ENCODE measurements at regions not wholly inside any gene's neighbourhood (a gene's known extent, or its start where the extent isn't known, plus 50 kb on each side); places are given as distances from the start of the nearest gene placed in this dataset.
"Not testable (repeated sequence)": the region's sequence is repeated elsewhere in the genome, so short reads cannot be mapped to it uniquely, and the experiment has no call there.

DNA sequence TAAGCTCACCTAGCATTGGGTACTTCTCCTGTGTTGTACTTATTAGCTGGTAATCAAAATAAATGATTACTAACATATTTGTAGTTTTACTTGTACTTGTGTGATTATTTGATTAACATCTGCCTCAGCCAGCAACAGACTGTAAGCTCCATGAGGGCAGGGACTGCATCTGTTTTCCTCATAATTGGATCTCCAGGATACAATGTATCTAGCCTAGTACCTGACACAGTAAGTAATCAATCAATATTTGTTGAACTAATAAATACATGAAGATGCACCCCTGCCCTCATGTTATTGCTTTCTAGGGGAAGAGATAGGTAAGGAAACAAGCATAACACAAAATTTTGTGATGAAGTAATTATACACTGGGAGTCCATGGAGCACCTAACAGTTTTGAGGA, 101.5 kb downstream of the TENT5C start:
- DNase-seq (ENCODE audit: low spot score) = no peak

- no peak for DNase-seq (ENCODE audit: low spot score)
These were observed 102.7 kb downstream of the TENT5C start for GRCh38 chr1:117708323-117709248.

DNA sequence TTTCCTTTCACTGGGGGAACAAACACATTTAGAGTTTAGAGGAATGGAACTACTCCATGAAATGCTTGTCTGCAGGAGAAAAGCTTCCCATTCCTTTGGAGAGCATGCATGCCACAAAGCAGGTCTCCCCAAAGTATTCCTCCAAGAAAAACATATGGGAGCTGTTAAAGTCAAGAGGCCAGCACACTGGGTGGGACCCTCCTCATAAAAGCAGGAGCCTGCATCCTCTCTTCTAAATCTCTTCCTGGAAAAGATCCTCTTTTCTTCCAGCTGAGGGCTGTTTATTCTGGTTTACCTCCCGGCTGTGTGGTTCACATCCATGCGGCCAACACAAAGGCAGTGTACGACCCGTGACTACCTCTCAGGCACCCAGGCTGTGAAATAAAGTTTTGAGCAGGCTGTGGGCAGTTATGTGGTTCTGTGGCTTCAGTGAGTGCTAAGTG, 103.4 kb downstream of the TENT5C start:
- no peak for DNase-seq (ENCODE audit: low spot score)

GRCh38 chr1:117710710-117711109, 104.9 kb downstream of the TENT5C start:
- no peak for DNase-seq (ENCODE audit: low spot score)

DNA sequence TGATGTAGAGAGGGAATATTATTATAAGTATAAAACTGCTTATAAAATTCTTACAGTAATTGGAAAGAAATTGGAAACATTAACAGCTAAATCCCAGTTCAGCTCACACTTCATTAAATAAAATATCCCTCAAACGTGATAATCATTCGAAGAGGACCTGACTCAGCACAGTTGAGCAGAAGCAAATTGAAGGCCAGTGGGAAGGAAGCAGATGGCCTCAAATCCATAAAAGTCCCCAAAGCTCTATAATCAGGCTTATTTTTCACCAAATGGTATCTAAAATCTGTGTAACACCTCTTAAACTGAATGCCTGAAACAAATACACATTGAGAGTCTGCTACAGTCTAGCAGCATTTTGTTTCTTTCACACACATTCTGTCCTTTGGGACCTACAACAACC, 106.8 kb downstream of the TENT5C start:
- no peak for DNase-seq (ENCODE audit: low spot score)

GRCh38 chr1:117714546-117714945, 108.7 kb downstream of the TENT5C start:
- DNase-seq (ENCODE audit: low spot score) = no peak

- DNase-seq (ENCODE audit: low spot score) = not testable (repeated sequence)
These were observed 110.2 kb downstream of the TENT5C start for GRCh38 chr1:117716030-117716429.

DNA sequence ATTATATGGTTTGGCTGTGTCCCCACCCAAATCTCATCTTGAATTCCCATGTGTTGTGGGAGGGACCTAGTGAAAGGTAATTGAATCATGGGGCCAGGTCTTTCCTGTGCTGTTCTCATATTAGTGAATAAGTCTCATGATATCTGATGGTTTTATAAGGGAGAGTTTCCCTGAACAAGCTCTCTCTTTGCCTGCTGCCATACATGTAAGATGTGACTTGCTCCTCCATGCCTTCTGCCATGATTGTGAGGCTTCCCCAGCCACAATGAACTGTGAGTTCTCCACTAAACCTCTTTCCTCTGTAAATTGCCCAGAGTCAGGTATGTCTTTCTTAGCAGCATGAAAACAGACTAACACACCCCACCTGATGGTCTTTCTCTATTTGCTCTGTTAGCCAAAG, 112.1 kb downstream of the TENT5C start:
- DNase-seq (ENCODE audit: low spot score) = not testable (repeated sequence)

GRCh38 chr1:117718596-117718995, 112.7 kb downstream of the TENT5C start:
- not testable (repeated sequence) for DNase-seq (ENCODE audit: low spot score)

DNA sequence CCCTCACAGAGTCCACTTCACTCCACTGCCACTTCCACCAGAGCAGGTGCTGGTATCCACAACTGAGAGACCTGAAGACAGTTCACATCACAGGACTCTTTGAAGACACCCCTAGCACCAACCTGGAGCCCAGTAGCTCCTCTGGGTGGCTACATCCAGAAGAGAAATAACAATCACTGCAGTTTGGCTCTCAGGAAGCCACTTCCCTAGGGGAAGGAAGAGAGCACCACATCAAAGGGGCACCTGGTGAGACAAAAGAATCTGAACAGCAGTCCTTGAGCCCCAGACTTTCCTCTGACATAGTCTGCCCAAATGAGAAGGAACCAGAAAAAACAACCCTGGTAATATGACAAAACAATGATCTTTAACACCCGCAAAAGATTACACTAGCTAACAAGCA, 113.2 kb downstream of the TENT5C start:
- DNase-seq (ENCODE audit: low spot score) = no peak

- no peak for DNase-seq (ENCODE audit: low spot score)
These were observed 126.4 kb downstream of the TENT5C start for GRCh38 chr1:117732065-117732797.

- DNase-seq (ENCODE audit: low spot score) = no peak
These were observed 127.1 kb downstream of the TENT5C start for GRCh38 chr1:117732956-117733355.

- DNase-seq (ENCODE audit: low spot score) = no peak
These were observed 128.6 kb downstream of the TENT5C start for GRCh38 chr1:117734403-117734802.

DNA sequence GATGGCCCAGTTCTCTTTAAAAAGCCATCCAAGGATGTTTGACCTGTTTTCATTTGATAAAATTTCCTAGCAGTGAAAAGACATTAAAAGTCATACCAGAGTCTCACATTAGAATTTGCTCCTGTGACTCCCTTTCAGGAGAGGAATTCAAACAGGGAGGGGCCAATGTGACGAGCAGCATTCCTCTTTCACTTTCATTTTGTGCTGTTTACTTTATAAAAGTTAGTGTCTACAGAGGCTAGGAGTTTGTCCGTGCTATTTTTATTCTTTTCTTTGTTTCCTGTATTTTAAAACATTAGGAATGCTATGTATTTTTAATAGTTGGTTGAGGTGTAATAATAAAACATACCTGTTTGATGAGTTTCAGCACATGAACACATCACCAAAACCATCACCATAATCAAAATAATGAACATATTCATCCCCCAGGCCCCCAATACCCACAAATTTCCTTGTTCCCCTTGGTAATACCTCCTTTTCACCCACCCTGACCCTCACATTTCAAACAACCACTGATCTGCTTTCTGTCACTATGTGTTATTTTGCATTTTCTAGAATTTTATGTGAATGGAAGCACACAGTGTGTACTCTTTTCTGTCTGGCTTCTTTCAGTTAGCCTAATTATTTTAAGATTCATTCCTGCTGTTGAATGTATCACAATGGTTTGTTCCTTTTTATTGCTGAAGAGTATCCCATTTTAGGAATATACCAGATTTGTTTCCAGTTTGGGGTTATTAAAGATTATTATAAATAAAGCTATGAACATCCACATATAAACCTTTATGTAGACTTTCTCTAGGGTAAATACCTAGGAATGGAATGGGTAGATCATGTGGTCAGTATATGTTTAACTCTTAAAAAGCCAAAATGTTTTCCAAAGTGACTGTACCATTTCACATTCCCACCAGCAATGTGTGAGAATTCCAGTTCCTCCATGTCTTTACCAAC, 129.5 kb downstream of the TENT5C start:
- peak; percentile 31 for DNase-seq (ENCODE audit: low spot score)

DNA sequence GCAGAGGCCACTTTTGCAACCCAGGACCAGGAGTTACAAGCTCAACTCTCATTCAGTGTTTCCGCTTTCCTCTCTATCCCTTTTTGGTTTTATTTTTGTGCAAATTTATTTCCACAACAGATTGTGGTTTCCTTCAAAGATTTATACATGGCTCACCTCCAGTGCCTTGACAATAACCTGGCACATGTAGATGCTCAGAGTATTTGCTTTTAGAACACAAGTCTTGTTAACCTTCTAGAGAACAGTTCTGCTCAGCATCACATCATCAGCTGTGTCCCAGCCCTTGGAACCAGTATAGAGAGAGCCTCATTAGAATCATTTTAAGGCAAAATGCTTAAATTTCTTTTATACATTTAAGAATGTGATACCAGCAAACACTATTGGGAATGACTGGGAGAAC, 133.7 kb downstream of the TENT5C start:
- no peak for DNase-seq (ENCODE audit: low spot score)

GRCh38 chr1:117740496-117740895, 134.6 kb downstream of the TENT5C start:
- no peak for DNase-seq (ENCODE audit: low spot score)

DNA sequence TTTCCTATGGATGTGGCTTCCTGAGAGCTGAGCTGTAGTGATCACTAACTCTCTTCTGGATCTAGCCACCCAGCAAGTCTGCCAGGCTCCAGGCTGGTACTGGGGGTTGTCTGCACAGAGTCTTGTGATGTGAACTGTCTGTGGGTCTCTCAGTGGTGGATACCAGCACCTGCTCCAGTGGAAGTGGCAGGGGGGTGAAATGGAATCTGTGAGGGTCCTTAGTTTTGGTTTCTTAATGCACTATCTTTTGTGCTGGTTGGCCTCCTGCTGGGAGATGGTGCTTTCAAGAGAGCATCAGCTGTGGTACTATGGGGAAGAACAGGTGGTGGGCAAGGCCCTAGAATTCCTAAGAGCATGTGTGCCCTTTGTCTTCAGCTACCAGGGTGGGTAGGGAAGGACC, 140.7 kb downstream of the TENT5C start:
- DNase-seq (ENCODE audit: low spot score) = not testable (repeated sequence)

- DNase-seq (ENCODE audit: low spot score) = no peak
These were observed 141.8 kb downstream of the TENT5C start for GRCh38 chr1:117747605-117748004.

DNA sequence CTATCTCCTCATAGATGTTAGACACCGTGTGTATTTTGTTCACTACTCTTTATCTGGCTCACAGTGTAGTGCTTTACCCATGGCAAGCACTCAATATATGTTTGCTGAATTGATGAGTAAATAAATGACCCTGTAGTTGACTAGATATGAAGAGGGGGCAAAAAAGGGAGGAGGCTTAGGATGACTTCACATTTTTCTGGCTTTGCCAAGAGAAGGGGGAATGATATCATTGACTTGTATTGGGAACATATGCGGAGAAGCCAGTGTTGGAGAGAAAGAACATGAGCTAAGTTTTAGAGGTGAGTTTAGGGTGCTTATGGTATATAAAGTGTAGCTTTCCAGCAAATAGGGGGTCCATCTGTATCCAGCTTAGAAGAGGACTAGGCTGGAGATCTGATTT, 145.5 kb downstream of the TENT5C start:
- no peak for DNase-seq (ENCODE audit: low spot score)

GRCh38 chr1:117752661-117753060, 146.8 kb downstream of the TENT5C start:
- no peak for DNase-seq (ENCODE audit: low spot score)

- no peak for DNase-seq (ENCODE audit: low spot score)
These were observed 147.4 kb downstream of the TENT5C start for GRCh38 chr1:117753232-117753631.

GRCh38 chr1:117753652-117754051, 147.8 kb downstream of the TENT5C start:
- no peak for DNase-seq (ENCODE audit: low spot score)
